ENCODE measurements at regions not wholly inside any gene's neighbourhood (a gene's known extent, or its start where the extent isn't known, plus 50 kb on each side); places are given as distances from the start of the nearest gene placed in this dataset.

DNA sequence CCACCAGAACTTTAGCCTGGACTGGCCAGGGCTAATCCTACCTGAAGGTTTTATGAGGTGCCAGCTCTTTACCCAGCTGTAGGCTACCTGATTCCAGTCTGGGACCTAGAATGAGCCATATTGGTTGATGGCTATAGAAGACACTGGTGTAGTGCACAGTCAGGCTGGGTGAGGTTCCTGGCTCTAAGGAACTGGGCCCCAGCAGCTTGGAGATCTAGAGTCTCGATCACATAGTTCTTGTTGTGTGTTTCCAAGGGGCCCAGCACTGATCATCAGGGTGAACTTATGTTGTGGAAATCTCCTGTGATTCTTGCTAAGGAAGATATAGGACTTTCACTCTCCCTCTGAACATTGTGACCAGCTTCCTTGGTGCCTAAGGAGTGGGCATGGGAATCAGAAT, 236.3 kb downstream of the ZNF536 start:
- no peaks in the 10 kb centered on the region for H3K4me1 ChIP-seq
- H3K27ac ChIP-seq (replicated peaks) = no peak overlapping the region
- H3K36me3 ChIP-seq = no peaks in the 10 kb centered on the region
- peaks cover 10% of the 10 kb centered on the region for H3K27me3 ChIP-seq (ENCODE audit: low read depth)
- no peak for DNase-seq
- TF ChIP-seq, protein P1, sequence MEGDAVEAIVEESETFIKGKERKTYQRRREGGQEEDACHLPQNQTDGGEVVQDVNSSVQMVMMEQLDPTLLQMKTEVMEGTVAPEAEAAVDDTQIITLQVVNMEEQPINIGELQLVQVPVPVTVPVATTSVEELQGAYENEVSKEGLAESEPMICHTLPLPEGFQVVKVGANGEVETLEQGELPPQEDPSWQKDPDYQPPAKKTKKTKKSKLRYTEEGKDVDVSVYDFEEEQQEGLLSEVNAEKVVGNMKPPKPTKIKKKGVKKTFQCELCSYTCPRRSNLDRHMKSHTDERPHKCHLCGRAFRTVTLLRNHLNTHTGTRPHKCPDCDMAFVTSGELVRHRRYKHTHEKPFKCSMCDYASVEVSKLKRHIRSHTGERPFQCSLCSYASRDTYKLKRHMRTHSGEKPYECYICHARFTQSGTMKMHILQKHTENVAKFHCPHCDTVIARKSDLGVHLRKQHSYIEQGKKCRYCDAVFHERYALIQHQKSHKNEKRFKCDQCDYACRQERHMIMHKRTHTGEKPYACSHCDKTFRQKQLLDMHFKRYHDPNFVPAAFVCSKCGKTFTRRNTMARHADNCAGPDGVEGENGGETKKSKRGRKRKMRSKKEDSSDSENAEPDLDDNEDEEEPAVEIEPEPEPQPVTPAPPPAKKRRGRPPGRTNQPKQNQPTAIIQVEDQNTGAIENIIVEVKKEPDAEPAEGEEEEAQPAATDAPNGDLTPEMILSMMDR (IDR thresholded peaks at IDR 0.05; ENCODE audit: borderline replicate concordance) = no peak
- H3K4me3 ChIP-seq = no peak overlapping the region
- no peaks in the 10 kb centered on the region for H3K9me3 ChIP-seq (replicated peaks)
- intact Hi-C loops (cut with micrococcal nuclease) = no loop called here

Data from left ventricle myocardium inferior (tissue), 1 donor.